ENCODE measurements at regions not wholly inside any gene's neighbourhood (a gene's known extent, or its start where the extent isn't known, plus 50 kb on each side); places are given as distances from the start of the nearest gene placed in this dataset.
"Not testable (repeated sequence)": the region's sequence is repeated elsewhere in the genome, so short reads cannot be mapped to it uniquely, and the experiment has no call there.

GRCh38 chr5:106978582-106979165 lies 692.1 kb downstream of the EFNA5 start:
- DNase-seq = not testable (repeated sequence)

GRCh38 chr5:106976363-106976762 lies 694.4 kb downstream of the EFNA5 start:
- no peak for DNase-seq

- no peak for DNase-seq
Measured at GRCh38 chr5:106974272-106974671, 696.5 kb downstream of the EFNA5 start.

- DNase-seq = no peak
Measured at GRCh38 chr5:106966686-106967315, 703.9 kb downstream of the EFNA5 start.

- no peak for DNase-seq
Measured at GRCh38 chr5:106964132-106964531, 706.6 kb downstream of the EFNA5 start.

GRCh38 chr5:106963630-106964029 lies 707.1 kb downstream of the EFNA5 start:
- no peak for DNase-seq

- DNase-seq = no peak
Measured at GRCh38 chr5:106962464-106963230, 708.1 kb downstream of the EFNA5 start.

- DNase-seq = no peak
Measured at GRCh38 chr5:106959387-106959786, 711.4 kb downstream of the EFNA5 start.

- no peak for DNase-seq
Measured at GRCh38 chr5:106957336-106957735, 713.4 kb downstream of the EFNA5 start.

GRCh38 chr5:106956886-106957285 lies 713.9 kb downstream of the EFNA5 start:
- DNase-seq = no peak

GRCh38 chr5:106956187-106956586 lies 714.5 kb downstream of the EFNA5 start:
- DNase-seq = no peak

GRCh38 chr5:106940986-106941385 lies 729.8 kb downstream of the EFNA5 start:
- DNase-seq = no peak

- no peak for DNase-seq
Measured at GRCh38 chr5:106940301-106940846, 730.4 kb downstream of the EFNA5 start.

- DNase-seq = no peak
Measured at GRCh38 chr5:106923409-106923808, 747.3 kb downstream of the EFNA5 start.

- DNase-seq = no peak
Measured at GRCh38 chr5:106921567-106921966, 749.2 kb downstream of the EFNA5 start.

- DNase-seq = no peak
Measured at GRCh38 chr5:106910486-106910885, 760.3 kb downstream of the EFNA5 start.

- DNase-seq = no peak
Measured at GRCh38 chr5:106909716-106910115, 761.0 kb downstream of the EFNA5 start.

- DNase-seq = no peak
Measured at GRCh38 chr5:106907979-106908378, 762.8 kb downstream of the EFNA5 start.

- no peak for DNase-seq
Measured at GRCh38 chr5:106906199-106906598, 764.5 kb downstream of the EFNA5 start.

- DNase-seq = no peak
Measured at GRCh38 chr5:106894964-106895363, 775.8 kb downstream of the EFNA5 start.

GRCh38 chr5:106882035-106882434 lies 788.7 kb downstream of the EFNA5 start:
- DNase-seq = no peak

GRCh38 chr5:106880656-106881055 lies 790.1 kb downstream of the EFNA5 start:
- no peak for DNase-seq

GRCh38 chr5:106877881-106878280 lies 792.9 kb downstream of the EFNA5 start:
- DNase-seq = no peak

GRCh38 chr5:106876665-106877194 lies 794.0 kb downstream of the EFNA5 start:
- no peak for DNase-seq
